ENCODE measurements at regions not wholly inside any gene's neighbourhood (a gene's known extent, or its start where the extent isn't known, plus 50 kb on each side); places are given as distances from the start of the nearest gene placed in this dataset.

- no peaks in the 10 kb centered on the region for H4K20me1 ChIP-seq (ENCODE audit: insufficient read depth)
- ChIA-PET POLR2A (interaction anchor here (1.1 to 2.5 kb wide), 3 partner anchors 22 to 99 kb away, joined by 4 to 7 read pairs (median 6); no protein-coding TSS in a partner anchor), CTCF (no interaction called here), RAD21 (ENCODE audit: low non-redundant PET in 1 of 2, low total read pairs in 2 of 2, uncharacterized antibody in 2 of 2, unreplicated experiment in 2 of 2) (no interaction called here)
- H3K9me2 ChIP-seq (ENCODE audit: insufficient read depth) = no peaks in the 10 kb centered on the region; the same call in 1 of the 2 replicates
- peak; percentile 69 for ATAC-seq
- peaks cover 55 to 88% of the 10 kb centered on the region in 2 experiments for H3K4me1 ChIP-seq (ENCODE audit: control insufficient read depth in 1 of 2, insufficient read depth in 2 of 2, low read length in 2 of 2)
- peak overlapping the region; percentile 32 for H3K9ac ChIP-seq (ENCODE audit: low read length)
- no peaks in the 10 kb centered on the region for H3K36me3 ChIP-seq (ENCODE audit: control insufficient read depth in 1 of 2, insufficient read depth in 2 of 2, low read length in 2 of 2)
- H3K27me3 ChIP-seq (ENCODE audit: insufficient read depth, low read length) = no peaks in the 10 kb centered on the region
- H3K9me3 ChIP-seq (ENCODE audit: control insufficient read depth in 1 of 2, insufficient read depth in 1 of 2, low read depth in 1 of 2, low read length in 2 of 2) = no peaks in the 10 kb centered on the region
- peak overlapping the region; percentile 27 for H2AFZ ChIP-seq (ENCODE audit: low read depth, low read length, poor library complexity, severe bottlenecking)
- no peaks in the 10 kb centered on the region for H3K79me2 ChIP-seq (ENCODE audit: insufficient read depth, low read length)
- TF ChIP-seq CTCF (IDR thresholded peaks at IDR 0.05 in 2 of 3, conservative IDR thresholded peaks at IDR 0.05 in 1 of 3; ENCODE audit: borderline replicate concordance in 1 of 3, insufficient read depth in 1 of 3, low read depth in 2 of 3, low read length in 2 of 3) (no peak), RAD21 (IDR thresholded peaks at IDR 0.05; ENCODE audit: low read depth) (no peak), JUND (IDR thresholded peaks at IDR 0.05) (no peak), ZFX (IDR thresholded peaks at IDR 0.05) (no peak), EGR1 (IDR thresholded peaks at IDR 0.05; ENCODE audit: low read depth) (no peak), ZBTB33 (IDR thresholded peaks at IDR 0.05; ENCODE audit: extremely low read depth, insufficient replicate concordance, low read length) (no peak)
- DNase-seq (ENCODE audit: low read depth, low spot score) = no peak
- peak overlapping the region; percentile 48 for H3K27ac ChIP-seq (ENCODE audit: low read depth, low read length)
- intact Hi-C loops (cut with micrococcal nuclease) = no loop called here
- BruUV-seq (replicated peaks) = no TSS peak
- peak overlapping the region; percentile 1 for H3K4me2 ChIP-seq (ENCODE audit: low read length)
- no peak overlapping the region for H3K4me3 ChIP-seq (replicated peaks in 1 of 2; ENCODE audit: low read depth in 1 of 2, low read length in 2 of 2)
Observed at GRCh38 chr4:11603591-11604194, 175.0 kb upstream of the HS3ST1 start.
